HG02970 (cell line): ENCODE measurements at regions not wholly inside any gene's neighbourhood (a gene's known extent, or its start where the extent isn't known, plus 50 kb on each side); places are given as distances from the start of the nearest gene placed in this dataset.

Source experiments
- ATAC-seq: cut with Tn5 transposase; IDR thresholded peaks from one replicate; pipeline ENCODE4 v1.9.1; 2021; ENCODE audit warnings: mild to moderate bottlenecking, moderate library complexity, moderate number of reproducible peaks; ENCODE audit not compliant: unreplicated experiment, low FRiP score

DNA sequence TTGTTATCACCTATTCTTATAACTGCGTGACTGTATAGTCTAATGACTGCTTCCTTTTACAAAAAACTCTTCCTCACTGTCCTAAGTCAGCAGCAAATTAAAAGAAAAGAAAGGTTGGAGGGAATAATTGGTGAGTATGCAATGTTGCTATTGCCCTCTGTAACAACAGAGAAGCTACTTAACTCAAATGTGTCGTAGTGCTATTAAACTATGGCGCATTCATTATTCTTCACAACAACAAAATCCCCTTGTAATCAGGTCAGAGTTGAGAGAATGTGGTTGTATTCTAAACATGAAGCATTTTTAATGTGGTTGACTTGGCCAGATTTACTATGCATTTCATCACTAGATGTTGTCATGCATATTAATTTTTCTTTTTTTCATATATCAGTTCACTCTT, 897.8 kb upstream of the PHF14 start:
- ATAC-seq, result no peak

GRCh38 chr7:10076660-10077300, 896.9 kb upstream of the PHF14 start:
- ATAC-seq, result no peak

DNA sequence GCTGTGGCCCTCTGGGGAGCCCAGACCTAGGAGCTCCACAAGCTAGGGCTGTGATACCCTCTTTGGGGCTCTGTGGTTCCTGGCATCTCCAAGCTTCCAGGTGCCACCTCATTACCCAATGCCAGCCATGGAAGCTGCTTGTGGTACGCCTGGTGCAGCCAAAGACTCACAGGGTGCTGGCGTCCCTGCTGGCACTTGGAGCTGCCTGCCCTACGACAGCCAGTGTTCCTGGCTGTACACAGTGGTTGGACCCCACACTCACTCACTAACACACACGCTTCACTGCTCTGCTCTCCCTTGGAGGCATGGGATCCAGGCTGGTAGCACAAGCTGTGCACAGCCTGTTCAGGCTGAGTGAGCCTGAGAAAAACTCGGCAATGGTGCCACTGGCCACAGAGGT, 894.1 kb upstream of the PHF14 start:
- no peak for ATAC-seq

DNA sequence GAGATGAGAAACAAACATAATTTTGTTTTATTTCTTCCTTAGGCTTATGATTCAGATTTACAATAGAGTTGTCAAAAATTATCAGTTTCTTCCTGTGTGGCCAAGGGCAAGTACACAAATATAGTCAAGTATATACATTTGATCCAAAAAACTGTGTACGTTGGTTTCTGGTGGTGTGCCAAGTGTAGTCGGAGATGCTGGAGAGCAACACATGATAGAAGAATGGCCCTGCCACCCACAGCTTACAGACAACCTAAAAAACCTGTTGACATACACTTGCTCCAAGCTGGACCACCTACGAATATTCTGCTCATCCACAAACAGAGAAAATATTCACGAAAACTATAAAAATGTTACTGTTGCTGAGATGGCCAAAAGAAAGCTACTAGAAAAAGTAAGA, 890.8 kb upstream of the PHF14 start:
- ATAC-seq, result no peak

DNA sequence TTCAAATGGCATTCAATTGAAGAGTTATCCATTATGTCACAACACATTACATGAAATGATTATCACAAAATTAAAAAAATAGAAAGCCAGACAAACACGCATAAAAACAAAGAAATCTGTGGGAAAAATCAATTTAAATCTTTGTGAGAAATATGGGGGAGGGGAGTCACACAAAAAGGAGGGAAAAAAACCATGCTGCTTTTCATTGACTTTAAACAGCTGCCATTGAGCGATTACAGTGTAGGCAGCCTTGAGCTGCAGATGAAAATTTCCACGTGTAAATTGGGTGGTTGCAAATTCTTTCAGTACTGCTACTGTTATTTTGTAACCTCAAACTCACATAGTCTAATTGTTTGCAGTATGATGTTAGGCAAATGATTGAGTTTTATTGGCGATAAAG, 889.9 kb upstream of the PHF14 start:
- no peak for ATAC-seq

DNA sequence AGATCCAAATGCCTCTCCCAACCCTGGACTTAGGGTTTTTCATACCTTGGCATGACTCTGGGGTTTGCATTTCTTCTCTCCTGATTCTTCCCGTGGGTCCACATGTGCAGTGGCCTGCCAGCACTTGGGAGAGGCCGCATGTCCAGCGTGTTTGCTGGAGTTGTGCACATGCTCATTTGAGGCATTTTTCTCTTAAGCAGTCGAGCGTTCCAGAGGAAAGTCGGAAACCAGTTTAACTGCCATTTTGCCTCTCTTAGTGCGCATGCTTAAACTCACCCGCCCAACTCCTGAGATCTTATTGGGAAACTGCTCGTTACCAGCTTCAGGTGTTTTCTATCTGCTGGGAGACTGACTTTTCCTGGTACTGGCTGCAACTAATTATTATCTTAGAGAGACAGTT, 888.4 kb upstream of the PHF14 start:
- no peak for ATAC-seq

- no peak for ATAC-seq
These were observed 873.1 kb upstream of the PHF14 start for GRCh38 chr7:10100572-10100971.

GRCh38 chr7:10101351-10101750, 872.3 kb upstream of the PHF14 start:
- no peak for ATAC-seq

- no peak for ATAC-seq
These were observed 869.4 kb upstream of the PHF14 start for GRCh38 chr7:10104292-10104691.

DNA sequence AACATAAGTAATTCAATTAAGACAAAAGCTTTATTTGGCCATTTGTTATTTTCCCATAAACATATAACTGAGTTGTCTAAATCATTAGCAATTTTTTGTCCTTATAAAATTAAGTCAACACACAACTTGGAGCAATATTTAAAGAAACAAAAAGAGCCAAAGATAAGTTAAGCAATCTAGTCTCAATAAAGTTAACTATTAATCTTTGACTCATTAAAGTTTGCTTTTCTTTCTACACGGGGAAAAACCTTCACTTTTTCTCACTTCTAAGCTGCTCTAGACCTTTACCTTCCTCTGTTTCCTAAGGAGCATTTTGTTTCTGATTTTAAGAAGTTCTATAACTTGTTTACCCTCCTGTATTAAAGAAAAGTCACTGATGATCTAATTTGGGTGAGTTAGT, 867.1 kb upstream of the PHF14 start:
- no peak for ATAC-seq

GRCh38 chr7:10116511-10116910, 857.2 kb upstream of the PHF14 start:
- no peak for ATAC-seq

DNA sequence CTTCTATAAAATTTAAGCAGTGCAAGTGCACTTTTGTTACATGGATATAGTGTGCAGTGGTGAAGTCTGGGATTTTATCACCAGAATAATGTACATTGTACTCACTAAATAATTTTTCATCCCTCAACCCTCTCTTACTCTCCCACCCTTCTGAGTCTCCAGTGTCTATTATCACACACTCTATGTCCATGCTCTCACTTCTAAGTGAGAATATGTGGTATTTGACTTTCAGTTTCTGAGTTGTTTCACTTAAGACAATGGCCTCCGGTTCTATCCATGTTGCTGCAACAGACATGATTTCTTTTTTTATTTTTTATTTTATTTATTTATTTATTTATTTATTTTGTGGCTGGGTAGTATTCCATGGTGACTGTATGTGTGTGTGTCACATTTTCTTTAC, 855.9 kb upstream of the PHF14 start:
- ATAC-seq, result no peak

- no peak for ATAC-seq
These were observed 852.7 kb upstream of the PHF14 start for GRCh38 chr7:10120936-10121335.

- ATAC-seq, result no peak
These were observed 852.0 kb upstream of the PHF14 start for GRCh38 chr7:10121631-10122030.

DNA sequence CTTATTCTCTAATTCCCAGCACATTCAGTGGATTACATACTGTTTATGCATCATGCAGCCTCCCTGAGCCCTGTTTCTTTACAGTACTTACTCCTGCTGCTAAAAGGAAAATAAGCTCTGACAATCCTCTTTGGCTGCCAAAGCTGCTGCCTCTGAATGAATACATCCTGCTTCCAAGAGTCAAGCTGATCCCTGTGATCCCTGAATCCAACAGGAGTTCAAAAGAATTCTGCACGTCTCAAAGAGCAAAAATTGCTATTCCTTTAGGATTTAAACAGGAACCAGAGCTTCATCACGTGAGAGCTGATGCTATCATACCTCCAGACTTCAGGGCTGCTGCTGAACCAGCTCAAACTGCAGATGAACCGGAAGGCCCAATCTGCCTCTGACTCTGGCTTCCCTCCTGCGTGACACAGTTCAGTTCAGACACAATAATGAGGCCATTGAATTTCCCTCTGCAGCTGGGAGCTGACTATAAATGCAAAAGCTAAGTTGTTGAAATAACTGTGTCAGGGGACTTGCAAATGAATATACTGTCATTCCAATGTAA, 851.0 kb upstream of the PHF14 start:
- no peak for ATAC-seq

GRCh38 chr7:10128748-10129147, 844.9 kb upstream of the PHF14 start:
- no peak for ATAC-seq

- no peak for ATAC-seq
These were observed 835.4 kb upstream of the PHF14 start for GRCh38 chr7:10138087-10138854.

- no peak for ATAC-seq
These were observed 827.4 kb upstream of the PHF14 start for GRCh38 chr7:10146271-10146670.

GRCh38 chr7:10156972-10157371, 816.7 kb upstream of the PHF14 start:
- no peak for ATAC-seq

DNA sequence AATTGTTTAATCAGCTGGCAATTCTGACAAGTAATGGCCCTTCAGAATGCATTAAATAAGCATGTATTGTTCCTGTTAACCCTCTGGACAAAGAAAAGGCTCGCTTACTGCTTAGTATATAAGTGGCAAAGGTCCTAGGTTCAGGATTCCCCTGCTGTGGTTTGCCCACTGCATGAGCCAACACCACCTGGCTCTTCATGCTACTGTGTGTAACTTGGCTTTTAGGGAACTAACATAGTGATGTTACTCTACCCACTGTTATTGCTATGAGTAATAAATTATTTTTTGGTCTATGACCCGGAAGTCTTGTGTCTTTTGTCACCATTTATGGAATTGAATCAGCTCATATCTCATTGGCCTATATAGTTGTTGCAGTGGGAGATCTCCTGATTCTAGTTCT, 791.7 kb upstream of the PHF14 start:
- no peak for ATAC-seq

GRCh38 chr7:10192074-10192473, 781.6 kb upstream of the PHF14 start:
- ATAC-seq, result no peak

GRCh38 chr7:10205696-10206095, 768.0 kb upstream of the PHF14 start:
- ATAC-seq, result no peak
